ENCODE measurements at regions not wholly inside any gene's neighbourhood (a gene's known extent, or its start where the extent isn't known, plus 50 kb on each side); places are given as distances from the start of the nearest gene placed in this dataset.

DNA sequence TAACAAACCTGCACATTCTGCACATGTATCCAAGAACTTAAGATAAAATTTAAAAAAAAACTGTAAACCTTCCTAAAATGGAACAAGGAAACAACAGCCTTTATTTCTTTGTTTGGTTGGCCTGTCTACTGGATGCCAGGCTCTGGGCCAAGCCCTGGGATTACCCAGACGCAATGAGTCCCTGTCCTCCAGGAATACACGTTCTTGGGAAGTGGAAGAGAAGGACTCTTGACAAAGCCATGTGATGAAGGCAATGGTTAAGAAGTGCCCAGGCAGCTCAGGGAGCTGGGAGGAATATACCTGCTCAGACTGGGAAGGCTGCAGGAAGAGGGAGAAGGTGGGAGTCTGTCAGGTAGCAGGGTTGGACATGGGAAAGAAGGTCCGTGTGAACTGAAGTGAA, 115.4 kb downstream of the AXIN2 start:
- no peak for ATAC-seq

DNA sequence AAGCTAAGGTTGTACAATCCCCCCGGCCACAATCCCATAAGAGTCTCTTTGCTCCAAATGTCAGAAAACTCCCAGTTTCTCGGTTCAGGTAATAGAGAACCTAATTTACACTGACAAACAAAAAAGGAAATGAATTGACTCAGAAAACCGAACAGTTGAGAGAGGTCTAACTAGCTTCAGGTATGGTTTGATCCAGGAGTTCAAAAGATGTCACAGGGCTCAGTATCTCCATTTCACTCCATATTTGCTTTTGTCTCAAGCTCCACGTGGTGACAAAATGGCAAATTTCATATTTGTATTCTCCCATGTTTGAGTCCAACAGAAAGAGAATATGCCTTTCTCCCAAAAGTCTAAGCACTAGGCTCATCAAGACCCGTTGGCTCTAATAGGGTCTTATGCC, 117.4 kb downstream of the AXIN2 start:
- peaks cover 8% of the 10 kb centered on the region for H3K27me3 Mint-ChIP-seq
- intact Hi-C loops (cut with micrococcal nuclease): no loop called here
- H3K4me1 Mint-ChIP-seq (ENCODE audit: low read depth): no peaks in the 10 kb centered on the region
- DNase-seq (no peak), ATAC-seq (no peak)
- no peaks in the 10 kb centered on the region for H3K9me3 Mint-ChIP-seq
- TF ChIP-seq, protein P1, sequence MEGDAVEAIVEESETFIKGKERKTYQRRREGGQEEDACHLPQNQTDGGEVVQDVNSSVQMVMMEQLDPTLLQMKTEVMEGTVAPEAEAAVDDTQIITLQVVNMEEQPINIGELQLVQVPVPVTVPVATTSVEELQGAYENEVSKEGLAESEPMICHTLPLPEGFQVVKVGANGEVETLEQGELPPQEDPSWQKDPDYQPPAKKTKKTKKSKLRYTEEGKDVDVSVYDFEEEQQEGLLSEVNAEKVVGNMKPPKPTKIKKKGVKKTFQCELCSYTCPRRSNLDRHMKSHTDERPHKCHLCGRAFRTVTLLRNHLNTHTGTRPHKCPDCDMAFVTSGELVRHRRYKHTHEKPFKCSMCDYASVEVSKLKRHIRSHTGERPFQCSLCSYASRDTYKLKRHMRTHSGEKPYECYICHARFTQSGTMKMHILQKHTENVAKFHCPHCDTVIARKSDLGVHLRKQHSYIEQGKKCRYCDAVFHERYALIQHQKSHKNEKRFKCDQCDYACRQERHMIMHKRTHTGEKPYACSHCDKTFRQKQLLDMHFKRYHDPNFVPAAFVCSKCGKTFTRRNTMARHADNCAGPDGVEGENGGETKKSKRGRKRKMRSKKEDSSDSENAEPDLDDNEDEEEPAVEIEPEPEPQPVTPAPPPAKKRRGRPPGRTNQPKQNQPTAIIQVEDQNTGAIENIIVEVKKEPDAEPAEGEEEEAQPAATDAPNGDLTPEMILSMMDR (IDR thresholded peaks at IDR 0.05): no peak
- no peaks in the 10 kb centered on the region for H3K36me3 Mint-ChIP-seq (ENCODE audit: low read depth)
- no peak overlapping the region for H3K27ac Mint-ChIP-seq
- H3K4me3 Mint-ChIP-seq: no peak overlapping the region
- POLR2A ChIA-PET: no interaction called here
- CTCF ChIA-PET: interaction anchor here (1.0 kb wide), 1 partner anchor 151 kb away, joined by 3 read pairs; no protein-coding TSS in a partner anchor

More for the DNA sequence above, 115.4 kb downstream of the AXIN2 start:
- H3K4me1 Mint-ChIP-seq (ENCODE audit: low read depth): no peaks in the 10 kb centered on the region
- peaks cover 5% of the 10 kb centered on the region for H3K9me3 Mint-ChIP-seq
- CTCF ChIA-PET: interaction anchor here (1.6 kb wide), 1 partner anchor 151 kb away, joined by 4 read pairs; no protein-coding TSS in a partner anchor
- TF ChIP-seq, protein P1 (IDR thresholded peaks at IDR 0.05): no peak
- POLR2A ChIA-PET: no interaction called here
- no peak overlapping the region for H3K27ac Mint-ChIP-seq
- intact Hi-C loops (cut with micrococcal nuclease): no loop called here
- no peak overlapping the region for H3K4me3 Mint-ChIP-seq
- peaks cover 3% of the 10 kb centered on the region for H3K27me3 Mint-ChIP-seq
- H3K36me3 Mint-ChIP-seq (ENCODE audit: low read depth): no peaks in the 10 kb centered on the region
- DNase-seq: no peak

DNA sequence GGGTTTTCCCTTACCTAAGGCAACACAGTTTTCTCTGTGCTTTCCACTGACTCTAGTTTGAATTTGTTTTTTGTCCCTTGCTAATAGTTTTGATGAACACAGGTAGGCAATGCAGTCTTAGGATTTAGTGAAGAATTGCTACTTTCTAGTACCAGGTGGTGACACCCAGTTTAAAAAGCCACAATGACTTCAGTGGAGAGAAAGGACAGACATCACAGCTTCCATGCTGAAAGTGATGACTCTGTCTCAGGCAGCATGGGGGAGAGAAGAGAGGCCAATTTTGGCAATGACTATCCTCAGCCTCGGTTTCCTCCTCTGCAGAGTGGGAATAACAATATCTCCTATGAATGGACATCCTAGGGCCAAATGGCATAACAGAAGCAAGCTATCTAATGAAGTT, 118.8 kb downstream of the AXIN2 start:
- CTCF ChIA-PET: interaction anchor here (0.8 to 1.4 kb wide), 2 partner anchors 148 to 211 kb away, joined by 3 read pairs; no protein-coding TSS in a partner anchor
- H3K4me1 Mint-ChIP-seq (ENCODE audit: low read depth): no peaks in the 10 kb centered on the region
- H3K27me3 Mint-ChIP-seq: peaks cover 15% of the 10 kb centered on the region
- TF ChIP-seq, protein P1 (IDR thresholded peaks at IDR 0.05): no peak
- no peaks in the 10 kb centered on the region for H3K36me3 Mint-ChIP-seq (ENCODE audit: low read depth)
- ATAC-seq (no peak), DNase-seq (no peak)
- H3K9me3 Mint-ChIP-seq: no peaks in the 10 kb centered on the region
- POLR2A ChIA-PET: no interaction called here
- no peak overlapping the region for H3K4me3 Mint-ChIP-seq
- intact Hi-C loops (cut with micrococcal nuclease): no loop called here
- H3K27ac Mint-ChIP-seq: no peak overlapping the region

DNA sequence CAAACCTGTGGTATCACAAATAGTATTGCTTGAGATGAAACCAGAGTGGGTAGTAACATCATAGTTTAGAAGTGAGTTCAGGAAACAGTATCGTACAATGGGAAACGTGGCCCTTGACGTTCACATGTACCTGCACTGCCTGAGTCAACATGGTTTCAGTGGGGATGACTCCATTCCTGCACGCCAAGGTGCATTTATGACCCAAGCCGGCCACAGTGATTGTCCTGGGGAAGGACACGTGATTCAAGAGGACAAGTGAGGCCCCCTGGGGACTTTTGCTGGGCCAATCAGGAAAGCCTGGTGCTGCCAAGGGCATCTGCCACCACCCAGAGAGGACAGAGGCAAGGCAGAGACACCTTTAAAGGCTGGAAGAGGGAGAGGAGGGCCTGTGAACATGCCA, 119.2 kb downstream of the AXIN2 start:
- no peak overlapping the region for H3K4me3 Mint-ChIP-seq
- no peak for ATAC-seq
- no peaks in the 10 kb centered on the region for H3K36me3 Mint-ChIP-seq (ENCODE audit: low read depth)
- ChIA-PET POLR2A (no interaction called here), CTCF (interaction anchor here (0.8 to 1.4 kb wide), 2 partner anchors 147 to 210 kb away, joined by 3 read pairs; no protein-coding TSS in a partner anchor)
- H3K9me3 Mint-ChIP-seq: no peaks in the 10 kb centered on the region
- no peak overlapping the region for H3K27ac Mint-ChIP-seq
- DNase-seq: no peak
- H3K27me3 Mint-ChIP-seq: peaks cover 15% of the 10 kb centered on the region
- TF ChIP-seq, protein P1 (IDR thresholded peaks at IDR 0.05): no peak
- H3K4me1 Mint-ChIP-seq (ENCODE audit: low read depth): no peaks in the 10 kb centered on the region
- intact Hi-C loops (cut with micrococcal nuclease): no loop called here

DNA sequence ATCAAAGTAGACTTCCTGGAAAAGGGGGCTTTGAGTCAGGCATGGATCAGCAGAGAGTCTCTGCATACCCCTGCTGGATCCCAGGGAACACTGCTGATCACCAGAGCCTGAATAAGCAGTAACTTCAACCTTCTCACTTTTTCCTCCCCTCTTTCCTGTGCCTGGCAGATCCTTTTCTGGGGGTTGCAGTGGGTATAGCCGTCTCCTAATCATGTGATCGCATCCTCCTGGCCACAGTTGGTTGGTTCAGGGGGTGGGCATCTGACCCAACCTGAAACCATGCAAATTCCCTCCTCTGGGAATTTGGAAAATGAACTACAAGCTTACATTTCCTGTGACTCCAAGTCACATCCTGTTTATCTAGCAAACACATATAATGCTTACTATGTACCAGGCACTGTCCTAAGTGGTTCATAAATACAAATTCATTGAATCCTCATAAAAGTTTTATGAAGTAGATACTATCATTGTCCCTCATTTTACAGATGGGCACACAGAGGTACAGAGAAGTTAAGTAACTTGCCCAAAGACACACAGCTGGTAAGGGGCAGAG, 120.3 kb downstream of the AXIN2 start:
- H3K27ac Mint-ChIP-seq: no peak overlapping the region
- no peaks in the 10 kb centered on the region for H3K36me3 Mint-ChIP-seq (ENCODE audit: low read depth)
- H3K4me1 Mint-ChIP-seq (ENCODE audit: low read depth): no peaks in the 10 kb centered on the region
- TF ChIP-seq, protein P1 (IDR thresholded peaks at IDR 0.05): no peak
- intact Hi-C loops (cut with micrococcal nuclease): no loop called here
- ATAC-seq: no peak
- ChIA-PET CTCF (no interaction called here), POLR2A (no interaction called here)
- no peak overlapping the region for H3K4me3 Mint-ChIP-seq
- H3K9me3 Mint-ChIP-seq: no peaks in the 10 kb centered on the region
- no peak for DNase-seq
- peaks cover 21% of the 10 kb centered on the region for H3K27me3 Mint-ChIP-seq

Measured in activated CD8-positive, alpha-beta T cell treated with anti-CD3 and anti-CD28 coated beads for 36 hours (primary cell).